IMR-90 (cell line): ENCODE measurements at regions not wholly inside any gene's neighbourhood (a gene's known extent, or its start where the extent isn't known, plus 50 kb on each side); places are given as distances from the start of the nearest gene placed in this dataset.

Experiments
- ATAC-seq: fragments of 200-7000 bp; cut with Tn5 transposase; 2 replicates; pipeline ENCODE4 v1.9.1; 2020; ENCODE audit warnings: low read depth, mild to moderate bottlenecking, moderate library complexity
- BruUV-seq: library from RNA; stranded (reverse); fragments of 400-500 nt; replicated peaks from 2 replicates; lab custom pipeline; 2021; lab: Mats Ljungman, UMichigan
- CTCF ChIA-PET: fragments of 300-600 bp; formaldehyde crosslinking; extraction: SDS; loops from one replicate; lab custom pipeline; 2021; ENCODE audit warnings: antibody characterized with exemption; lab: Yijun Ruan, JAX
- POLR2A ChIA-PET: fragments of 300-600 bp; sonication (Branson Sonifier 250); formaldehyde crosslinking; loops from one replicate; lab custom pipeline; 2022; ENCODE audit warnings: antibody characterized with exemption; ENCODE audit not compliant: unreplicated experiment; lab: Charles Lee
- DNase-seq: peaks from one replicate; pipeline ENCODE4 v3.0.0; 2013
- H2AFZ ChIP-seq: replicated peaks from 2 replicates; pipeline ENCODE3; 2013; ENCODE audit warnings: low read length, mild to moderate bottlenecking; ENCODE audit not compliant: poor library complexity
- H2AK5ac ChIP-seq: 2 replicates; pipeline ENCODE4 v1.6.1; 2013; ENCODE audit warnings: low read depth, low read length, inconsistent platforms
- H2AK9ac ChIP-seq: replicated peaks from 2 replicates; pipeline ENCODE3; 2013; ENCODE audit warnings: mild to moderate bottlenecking, low read depth, low read length, moderate library complexity; ENCODE audit not compliant: poor library complexity
- H2BK120ac ChIP-seq: 2 replicates; pipeline ENCODE4 v1.6.1; 2013; ENCODE audit warnings: low read depth, low read length, inconsistent platforms
- H2BK15ac ChIP-seq: 3 replicates; pipeline ENCODE4 v1.6.1; 2013; ENCODE audit warnings: low read depth, low read length, inconsistent platforms
- H2BK20ac ChIP-seq: 2 replicates; pipeline ENCODE4 v1.6.1; 2013; ENCODE audit warnings: low read depth, mild to moderate bottlenecking, inconsistent platforms, low read length, moderate library complexity
- H2BK5ac ChIP-seq: 2 replicates; pipeline ENCODE4 v1.6.1; 2013; ENCODE audit warnings: mild to moderate bottlenecking, low read depth, low read length, inconsistent platforms; ENCODE audit not compliant: poor library complexity, severe bottlenecking
- H3K14ac ChIP-seq: replicated peaks from 2 replicates; pipeline ENCODE4 v1.6.1; 2013; ENCODE audit warnings: low read depth, low read length, inconsistent platforms
- H3K18ac ChIP-seq: 2 replicates; pipeline ENCODE4 v1.6.1; 2013; ENCODE audit warnings: low read depth, low read length, control low read depth
- H3K23ac ChIP-seq: 2 replicates; pipeline ENCODE4 v1.6.1; 2013; ENCODE audit warnings: low read depth, low read length, inconsistent platforms
- H3K27ac ChIP-seq: 2 replicates; pipeline ENCODE4 v1.5.1; 2013; ENCODE audit warnings: mild to moderate bottlenecking, control low read depth, low read length; ENCODE audit not compliant: insufficient read depth
- H3K27me3 ChIP-seq: 2 replicates; pipeline ENCODE4 v1.6.1; 2013; ENCODE audit warnings: low read length; ENCODE audit not compliant: control insufficient read depth, insufficient read depth
- H3K36me3 ChIP-seq: 2 replicates; pipeline ENCODE4 v1.6.1; 2013; ENCODE audit warnings: low read length, mixed read lengths; ENCODE audit not compliant: control insufficient read depth, insufficient read depth
- H3K4ac ChIP-seq: 2 replicates; pipeline ENCODE4 v1.6.1; 2013; ENCODE audit warnings: low read depth, low read length, inconsistent platforms
- H3K4me1 ChIP-seq: 2 replicates; pipeline ENCODE4 v1.6.1; 2013; ENCODE audit warnings: low read length, mixed read lengths; ENCODE audit not compliant: control insufficient read depth, insufficient read depth
- H3K4me2 ChIP-seq: 2 replicates; pipeline ENCODE4 v1.6.1; 2013; ENCODE audit warnings: low read depth, mild to moderate bottlenecking, control low read depth, low read length, moderate library complexity
- H3K4me3 ChIP-seq: 2 replicates; pipeline ENCODE4 v1.5.1; 2013; ENCODE audit warnings: low read depth, mild to moderate bottlenecking, control low read depth, low read length, moderate library complexity; ENCODE audit not compliant: insufficient read depth
- H3K56ac ChIP-seq: 2 replicates; pipeline ENCODE4 v1.6.1; 2013; ENCODE audit warnings: low read length, inconsistent platforms; ENCODE audit not compliant: insufficient read depth; ENCODE audit errors: extremely low read depth
- H3K79me1 ChIP-seq, 2 experiments: 2 replicates each; pipeline ENCODE4 v1.6.1; 2013; ENCODE audit warnings: low read length in 2 of 2, inconsistent platforms in 1 of 2, low read depth in 1 of 2
- H3K9ac ChIP-seq: 2 replicates; pipeline ENCODE4 v1.6.1; 2013; ENCODE audit warnings: low read depth, low read length, control low read depth
- H3K9me1 ChIP-seq: 2 replicates; pipeline ENCODE4 v1.6.1; 2013; ENCODE audit warnings: low read length, inconsistent platforms; ENCODE audit not compliant: insufficient read depth
- H3K9me3 ChIP-seq: 2 replicates; pipeline ENCODE4 v1.6.1; 2013; ENCODE audit warnings: low read length; ENCODE audit not compliant: control insufficient read depth, insufficient read depth
- H4K20me1 ChIP-seq: 2 replicates; pipeline ENCODE4 v1.6.1; 2013; ENCODE audit warnings: low read length, inconsistent platforms; ENCODE audit not compliant: insufficient read depth
- H4K5ac ChIP-seq: 2 replicates; pipeline ENCODE4 v1.6.1; 2013; ENCODE audit warnings: mild to moderate bottlenecking, low read depth, low read length, control low read depth
- H4K8ac ChIP-seq, 2 experiments: 2 replicates each; pipeline ENCODE4 v1.6.1; 2013; ENCODE audit warnings: low read depth in 2 of 2, low read length in 2 of 2, control low read depth in 1 of 2, inconsistent platforms in 1 of 2
- H4K91ac ChIP-seq: 2 replicates; pipeline ENCODE4 v1.6.1; 2013; ENCODE audit warnings: low read depth, low read length, inconsistent platforms; ENCODE audit not compliant: insufficient read depth
- BHLHE40 ChIP-seq: fragments of 150-350 bp; IDR thresholded peaks from 2 replicates; pipeline ENCODE4 v1.6.1; 2016; ENCODE audit warnings: mild to moderate bottlenecking, low read depth, low read length
- CEBPB ChIP-seq: IDR thresholded peaks from 2 replicates; pipeline ENCODE4 v1.6.1; 2012; ENCODE audit warnings: low read depth, low read length, improper control_type of control experiment
- CHD1 ChIP-seq: IDR thresholded peaks from 2 replicates; pipeline ENCODE4 v1.6.1; 2012; ENCODE audit warnings: low read depth, low read length, improper control_type of control experiment
- FOS ChIP-seq: fragments of 150-350 bp; IDR thresholded peaks from 2 replicates; pipeline ENCODE4 v1.6.1; 2016; ENCODE audit warnings: low read depth, low read length
- MAFK ChIP-seq: IDR thresholded peaks from 2 replicates; pipeline ENCODE4 v1.6.1; 2012; ENCODE audit warnings: low read depth, low read length, improper control_type of control experiment
- MAZ ChIP-seq: IDR thresholded peaks from 2 replicates; pipeline ENCODE4 v1.6.1; 2012; ENCODE audit warnings: low read depth, mild to moderate bottlenecking, low read length, improper control_type of control experiment, moderate library complexity, borderline replicate concordance
- MXI1 ChIP-seq: IDR thresholded peaks from 2 replicates; pipeline ENCODE4 v1.6.1; 2012; ENCODE audit warnings: low read depth, mild to moderate bottlenecking, low read length, moderate library complexity, borderline replicate concordance
- NFE2L2 ChIP-seq: fragments of 150-350 bp; IDR thresholded peaks from 2 replicates; pipeline ENCODE4 v1.6.1; 2016; ENCODE audit warnings: low read depth, mild to moderate bottlenecking, low read length
- POLR2A ChIP-seq: IDR thresholded peaks from 2 replicates; pipeline ENCODE4 v1.6.1; 2012; ENCODE audit warnings: mild to moderate bottlenecking, low read depth, low read length
- RAD21 ChIP-seq: IDR thresholded peaks from 2 replicates; pipeline ENCODE4 v1.6.1; 2012; ENCODE audit warnings: low read length, improper control_type of control experiment
- RCOR1 ChIP-seq: IDR thresholded peaks from 2 replicates; pipeline ENCODE4 v1.6.1; 2012; ENCODE audit warnings: mild to moderate bottlenecking, low read length, improper control_type of control experiment; ENCODE audit not compliant: insufficient replicate concordance
- RFX5 ChIP-seq: IDR thresholded peaks from 2 replicates; pipeline ENCODE4 v1.8.0; 2012; ENCODE audit warnings: low read depth, mild to moderate bottlenecking, low read length, moderate library complexity
- SMC3 ChIP-seq: fragments of 150-350 bp; IDR thresholded peaks from 2 replicates; pipeline ENCODE4 v1.6.1; 2016; ENCODE audit warnings: low read depth, mild to moderate bottlenecking, antibody characterized with exemption, low read length, moderate library complexity
- WGBS, 2 experiments: methylation state at CpG; one replicate each; pipeline versions ENCODE4 v1.1.5 to v1.1.7; 2013; ENCODE audit warnings: missing lambda C conversion rate in 2 of 2; ENCODE audit not compliant: insufficient read length in 1 of 2; ENCODE audit errors: extremely low coverage in 2 of 2; 5-methylcytosine and 5-hydroxymethylcytosine counted together
- dilution Hi-C: fragments of 300-500 bp; cut with HindIII; formaldehyde crosslinking; loops from one replicate; pipeline ENCODE4 v1.14.3; 2018; ENCODE audit warnings: low sequenced_read_pairs; ENCODE audit not compliant: unreplicated experiment
- in situ Hi-C: fragments of 300-500 bp; cut with MboI; formaldehyde crosslinking; loops from 3 replicates; pipeline ENCODE4 v1.14.3; 2019; ENCODE audit warnings: low sequenced_read_pairs, inconsistent platforms, mixed read lengths
- intact Hi-C: fragments of 100-400 bp; cut with micrococcal nuclease; formaldehyde crosslinking; loops from 2 replicates; pipeline ENCODE4 v1.10.0; 2022
- TF ChIP-seq, protein P1 (sequence below): conservative IDR thresholded peaks from 2 replicates; pipeline ENCODE4 v1.5.1; 2012; ENCODE audit warnings: mild to moderate bottlenecking, low read depth, low read length, improper control_type of control experiment
- TF ChIP-seq, protein P2 (sequence below): fragments of 150-350 bp; IDR thresholded peaks from 2 replicates; pipeline ENCODE4 v1.6.1; 2017; ENCODE audit warnings: mild to moderate bottlenecking, antibody characterized with exemption, low read length, low read depth
- TF ChIP-seq, protein P3 (sequence below): fragments of 150-350 bp; IDR thresholded peaks from 2 replicates; pipeline ENCODE4 v1.6.1; 2016; ENCODE audit warnings: low read depth, mild to moderate bottlenecking, low read length, moderate library complexity, borderline replicate concordance

DNA sequence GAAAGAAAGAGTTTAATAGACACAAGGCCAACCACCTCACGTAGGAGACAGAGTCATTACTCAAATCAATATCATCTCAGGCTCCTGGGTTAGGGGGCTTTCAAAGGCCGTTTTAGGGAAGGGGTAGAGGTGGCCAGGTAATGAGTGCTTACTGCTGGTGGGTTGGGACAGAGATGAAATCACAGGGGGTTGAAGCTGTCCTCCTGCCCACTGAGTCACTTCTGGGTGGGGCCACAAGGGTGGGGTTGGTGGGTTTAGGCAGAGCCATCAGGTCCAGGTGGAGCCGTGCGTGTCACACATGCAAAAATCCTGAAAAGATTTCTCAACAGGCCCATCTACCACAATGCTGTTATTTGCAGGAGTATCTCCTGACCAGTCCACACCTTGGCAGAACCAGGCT, 167.0 kb upstream of the EXOC2 start:
- Histone ChIP-seq H2AFZ (no peak overlapping the region), H3K27me3 (no peaks in the 10 kb centered on the region; the same call in 1 of the 2 replicates), H4K91ac (no peak overlapping the region), H3K56ac (no peak overlapping the region), H4K20me1 (no peaks in the 10 kb centered on the region), H3K36me3 (no peaks in the 10 kb centered on the region), H3K79me1 (no peaks in the 10 kb centered on the region), H2BK15ac (no peak overlapping the region), H3K9me1 (no peaks in the 10 kb centered on the region), H3K18ac (no peak overlapping the region), H2BK5ac (no peak overlapping the region), H3K4me3 (no peak overlapping the region), H3K4me1 (peaks cover 2% of the 10 kb centered on the region; the same call in 1 of the 2 replicates), H3K14ac (no peak overlapping the region), H3K27ac (no peak overlapping the region), H3K4ac (no peak overlapping the region), H3K23ac (no peak overlapping the region), H2AK9ac (no peak overlapping the region), H3K9me3 (no peaks in the 10 kb centered on the region), H2BK20ac (no peak overlapping the region), H2AK5ac (no peak overlapping the region), H2BK120ac (no peak overlapping the region), H3K9ac (no peak overlapping the region), H4K5ac (no peak overlapping the region), H4K8ac (no peak overlapping the region), H3K4me2 (no peak overlapping the region)
- no peak for DNase-seq
- TF ChIP-seq FOS (no peak), RCOR1 (no peak), MAZ (no peak), BHLHE40 (no peak), POLR2A (no peak), RAD21 (no peak), CHD1 (no peak), SMC3 (no peak), RFX5 (no peak), MXI1 (no peak), CEBPB (no peak), NFE2L2 (no peak), MAFK (no peak)
- TF ChIP-seq, protein P1, sequence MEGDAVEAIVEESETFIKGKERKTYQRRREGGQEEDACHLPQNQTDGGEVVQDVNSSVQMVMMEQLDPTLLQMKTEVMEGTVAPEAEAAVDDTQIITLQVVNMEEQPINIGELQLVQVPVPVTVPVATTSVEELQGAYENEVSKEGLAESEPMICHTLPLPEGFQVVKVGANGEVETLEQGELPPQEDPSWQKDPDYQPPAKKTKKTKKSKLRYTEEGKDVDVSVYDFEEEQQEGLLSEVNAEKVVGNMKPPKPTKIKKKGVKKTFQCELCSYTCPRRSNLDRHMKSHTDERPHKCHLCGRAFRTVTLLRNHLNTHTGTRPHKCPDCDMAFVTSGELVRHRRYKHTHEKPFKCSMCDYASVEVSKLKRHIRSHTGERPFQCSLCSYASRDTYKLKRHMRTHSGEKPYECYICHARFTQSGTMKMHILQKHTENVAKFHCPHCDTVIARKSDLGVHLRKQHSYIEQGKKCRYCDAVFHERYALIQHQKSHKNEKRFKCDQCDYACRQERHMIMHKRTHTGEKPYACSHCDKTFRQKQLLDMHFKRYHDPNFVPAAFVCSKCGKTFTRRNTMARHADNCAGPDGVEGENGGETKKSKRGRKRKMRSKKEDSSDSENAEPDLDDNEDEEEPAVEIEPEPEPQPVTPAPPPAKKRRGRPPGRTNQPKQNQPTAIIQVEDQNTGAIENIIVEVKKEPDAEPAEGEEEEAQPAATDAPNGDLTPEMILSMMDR = no peak
- TF ChIP-seq, protein P2, sequence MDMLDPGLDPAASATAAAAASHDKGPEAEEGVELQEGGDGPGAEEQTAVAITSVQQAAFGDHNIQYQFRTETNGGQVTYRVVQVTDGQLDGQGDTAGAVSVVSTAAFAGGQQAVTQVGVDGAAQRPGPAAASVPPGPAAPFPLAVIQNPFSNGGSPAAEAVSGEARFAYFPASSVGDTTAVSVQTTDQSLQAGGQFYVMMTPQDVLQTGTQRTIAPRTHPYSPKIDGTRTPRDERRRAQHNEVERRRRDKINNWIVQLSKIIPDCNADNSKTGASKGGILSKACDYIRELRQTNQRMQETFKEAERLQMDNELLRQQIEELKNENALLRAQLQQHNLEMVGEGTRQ = no peak
- TF ChIP-seq, protein P3, sequence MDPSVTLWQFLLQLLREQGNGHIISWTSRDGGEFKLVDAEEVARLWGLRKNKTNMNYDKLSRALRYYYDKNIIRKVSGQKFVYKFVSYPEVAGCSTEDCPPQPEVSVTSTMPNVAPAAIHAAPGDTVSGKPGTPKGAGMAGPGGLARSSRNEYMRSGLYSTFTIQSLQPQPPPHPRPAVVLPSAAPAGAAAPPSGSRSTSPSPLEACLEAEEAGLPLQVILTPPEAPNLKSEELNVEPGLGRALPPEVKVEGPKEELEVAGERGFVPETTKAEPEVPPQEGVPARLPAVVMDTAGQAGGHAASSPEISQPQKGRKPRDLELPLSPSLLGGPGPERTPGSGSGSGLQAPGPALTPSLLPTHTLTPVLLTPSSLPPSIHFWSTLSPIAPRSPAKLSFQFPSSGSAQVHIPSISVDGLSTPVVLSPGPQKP = no peak
- in situ Hi-C loops (no loop called here), dilution Hi-C loops (no loop called here), intact Hi-C loops (no loop called here)
- no CpG with 5 or more reads among the region's 4 CpGs for WGBS, 2 experiments
- no TSS peak for BruUV-seq
- ChIA-PET POLR2A (interaction anchor here (0.7 kb wide), 1 partner anchor 135 kb away, joined by 3 read pairs; no protein-coding TSS in a partner anchor), CTCF (no interaction called here)
- no peak for ATAC-seq
